ENCODE measurements at regions not wholly inside any gene's neighbourhood (a gene's known extent, or its start where the extent isn't known, plus 50 kb on each side); places are given as distances from the start of the nearest gene placed in this dataset.

DNA sequence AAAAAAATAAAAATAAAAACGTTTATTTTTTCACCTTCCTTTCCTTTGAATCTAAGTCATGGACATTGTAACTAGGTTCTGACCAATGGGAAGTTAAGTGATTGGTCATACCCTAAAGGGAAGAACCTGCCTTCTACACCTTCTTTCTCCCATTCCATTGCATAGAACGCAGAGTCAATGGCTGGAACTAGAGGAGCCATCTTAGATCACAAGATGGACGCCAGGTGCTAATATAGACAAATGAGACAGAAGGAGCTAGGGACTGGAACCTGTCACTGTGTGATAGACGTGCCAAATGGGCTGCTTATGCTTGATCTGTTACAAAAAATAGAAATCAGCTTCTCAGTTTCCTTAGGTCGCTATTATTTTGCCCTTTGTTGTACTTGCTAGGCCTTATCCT, 606.6 kb downstream of the MED13L start:
- TF ChIP-seq, protein P1, sequence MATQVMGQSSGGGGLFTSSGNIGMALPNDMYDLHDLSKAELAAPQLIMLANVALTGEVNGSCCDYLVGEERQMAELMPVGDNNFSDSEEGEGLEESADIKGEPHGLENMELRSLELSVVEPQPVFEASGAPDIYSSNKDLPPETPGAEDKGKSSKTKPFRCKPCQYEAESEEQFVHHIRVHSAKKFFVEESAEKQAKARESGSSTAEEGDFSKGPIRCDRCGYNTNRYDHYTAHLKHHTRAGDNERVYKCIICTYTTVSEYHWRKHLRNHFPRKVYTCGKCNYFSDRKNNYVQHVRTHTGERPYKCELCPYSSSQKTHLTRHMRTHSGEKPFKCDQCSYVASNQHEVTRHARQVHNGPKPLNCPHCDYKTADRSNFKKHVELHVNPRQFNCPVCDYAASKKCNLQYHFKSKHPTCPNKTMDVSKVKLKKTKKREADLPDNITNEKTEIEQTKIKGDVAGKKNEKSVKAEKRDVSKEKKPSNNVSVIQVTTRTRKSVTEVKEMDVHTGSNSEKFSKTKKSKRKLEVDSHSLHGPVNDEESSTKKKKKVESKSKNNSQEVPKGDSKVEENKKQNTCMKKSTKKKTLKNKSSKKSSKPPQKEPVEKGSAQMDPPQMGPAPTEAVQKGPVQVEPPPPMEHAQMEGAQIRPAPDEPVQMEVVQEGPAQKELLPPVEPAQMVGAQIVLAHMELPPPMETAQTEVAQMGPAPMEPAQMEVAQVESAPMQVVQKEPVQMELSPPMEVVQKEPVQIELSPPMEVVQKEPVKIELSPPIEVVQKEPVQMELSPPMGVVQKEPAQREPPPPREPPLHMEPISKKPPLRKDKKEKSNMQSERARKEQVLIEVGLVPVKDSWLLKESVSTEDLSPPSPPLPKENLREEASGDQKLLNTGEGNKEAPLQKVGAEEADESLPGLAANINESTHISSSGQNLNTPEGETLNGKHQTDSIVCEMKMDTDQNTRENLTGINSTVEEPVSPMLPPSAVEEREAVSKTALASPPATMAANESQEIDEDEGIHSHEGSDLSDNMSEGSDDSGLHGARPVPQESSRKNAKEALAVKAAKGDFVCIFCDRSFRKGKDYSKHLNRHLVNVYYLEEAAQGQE (IDR thresholded peaks at IDR 0.05; ENCODE audit: low read depth, low read length) = no peak
- TF ChIP-seq SMC3 (IDR thresholded peaks at IDR 0.05; ENCODE audit: low read depth, low read length) (no peak), YY1 (IDR thresholded peaks at IDR 0.05; ENCODE audit: low read depth) (peak; percentile 28; the same call in 1 of the 2 replicates), MEF2A (IDR thresholded peaks at IDR 0.05; ENCODE audit: borderline replicate concordance, low read depth) (no peak), FOSL2 (IDR thresholded peaks at IDR 0.05; ENCODE audit: borderline replicate concordance, low read depth) (no peak), TCF12 (IDR thresholded peaks at IDR 0.05) (no peak), NFIC (IDR thresholded peaks at IDR 0.05; ENCODE audit: borderline replicate concordance) (no peak), ELF1 (IDR thresholded peaks at IDR 0.05) (no peak)
- TF ChIP-seq, protein P2, sequence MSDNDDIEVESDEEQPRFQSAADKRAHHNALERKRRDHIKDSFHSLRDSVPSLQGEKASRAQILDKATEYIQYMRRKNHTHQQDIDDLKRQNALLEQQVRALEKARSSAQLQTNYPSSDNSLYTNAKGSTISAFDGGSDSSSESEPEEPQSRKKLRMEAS (IDR thresholded peaks at IDR 0.05; ENCODE audit: low read depth) = no peak

DNA sequence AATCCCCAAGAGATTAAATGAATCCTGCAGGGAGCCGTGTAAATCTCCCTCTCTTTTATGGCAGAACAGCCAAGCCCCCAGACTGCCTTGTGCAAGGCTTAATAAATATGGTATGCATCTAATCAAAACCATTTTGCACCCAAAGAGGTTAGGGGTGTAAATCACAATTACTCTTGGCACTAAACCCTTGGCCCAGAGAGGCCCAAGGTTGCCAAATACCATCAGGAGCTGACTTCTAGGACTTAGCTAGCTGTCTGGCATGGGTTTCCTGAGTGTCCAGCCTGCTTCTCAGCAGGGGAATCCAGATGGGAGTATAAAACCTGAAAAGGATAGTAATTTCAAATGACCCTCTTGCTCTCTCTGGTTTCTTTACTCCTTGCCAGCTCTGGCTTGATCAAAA, 610.4 kb downstream of the MED13L start:
- Histone ChIP-seq H3K27me3 (ENCODE audit: insufficient read depth) (no peaks in the 10 kb centered on the region), H2AFZ (ENCODE audit: low read depth) (no peak overlapping the region), H3K27ac (ENCODE audit: low read depth in 2 of 2, low read length in 1 of 2) (no peak overlapping the region), H3K4me3 (ENCODE audit: low read depth in 2 of 2, low read length in 1 of 2) (no peak overlapping the region), H4K20me1 (ENCODE audit: insufficient read depth) (no peaks in the 10 kb centered on the region), H3K36me3 (replicated peaks in 1 of 2; ENCODE audit: control insufficient read depth in 1 of 2, insufficient read depth in 2 of 2, low read length in 1 of 2) (no peaks in the 10 kb centered on the region), H3K4me2 (no peak overlapping the region), H3K9ac (no peak overlapping the region), H3K4me1 (ENCODE audit: control insufficient read depth in 1 of 2, insufficient read depth in 2 of 2, low read depth in 1 of 2, low read length in 1 of 2) (no peaks in the 10 kb centered on the region), H3F3A (replicated peaks; ENCODE audit: insufficient read depth) (no peaks in the 10 kb centered on the region), H3K79me2 (ENCODE audit: insufficient read depth) (no peaks in the 10 kb centered on the region), H3K9me3 (no peaks in the 10 kb centered on the region), H3K9me2 (no peaks in the 10 kb centered on the region)
- WGBS (ENCODE audit: low lambda C conversion rate) = 8% methylated on average over 1 of the region's 1 CpG
- TF ChIP-seq, protein P2 (IDR thresholded peaks at IDR 0.05; ENCODE audit: low read depth) = no peak
- no peak for TF ChIP-seq RFX5 (IDR thresholded peaks at IDR 0.05; ENCODE audit: low read length)
- TF ChIP-seq USF2 (IDR thresholded peaks at IDR 0.05; ENCODE audit: borderline replicate concordance, low read depth, low read length) = no peak
- no peak for TF ChIP-seq FOXJ3 (CRISPR knock-in tag; IDR thresholded peaks at IDR 0.05)
- TF ChIP-seq, protein P3, sequence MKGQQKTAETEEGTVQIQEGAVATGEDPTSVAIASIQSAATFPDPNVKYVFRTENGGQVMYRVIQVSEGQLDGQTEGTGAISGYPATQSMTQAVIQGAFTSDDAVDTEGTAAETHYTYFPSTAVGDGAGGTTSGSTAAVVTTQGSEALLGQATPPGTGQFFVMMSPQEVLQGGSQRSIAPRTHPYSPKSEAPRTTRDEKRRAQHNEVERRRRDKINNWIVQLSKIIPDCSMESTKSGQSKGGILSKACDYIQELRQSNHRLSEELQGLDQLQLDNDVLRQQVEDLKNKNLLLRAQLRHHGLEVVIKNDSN (IDR thresholded peaks at IDR 0.05; ENCODE audit: borderline replicate concordance, low read depth) = no peak
- TF ChIP-seq CHD2 (IDR thresholded peaks at IDR 0.05; ENCODE audit: low read length, partially characterized antibody) = no peak
- TF ChIP-seq ELF1 (IDR thresholded peaks at IDR 0.05) = no peak
- TF ChIP-seq SIN3A (IDR thresholded peaks at IDR 0.05; ENCODE audit: borderline replicate concordance, low read depth, low read length) = no peak
- TF ChIP-seq TAF1 (IDR thresholded peaks at IDR 0.05; ENCODE audit: borderline replicate concordance, low read depth, low read length) = no peak
- POLR2A ChIA-PET = no interaction called here
- DNase-seq = no peak
- CTCF ChIA-PET = no interaction called here

More for the DNA sequence above, 606.6 kb downstream of the MED13L start:
- Histone ChIP-seq H3K9ac (no peak overlapping the region), H3K4me2 (no peak overlapping the region), H3K79me2 (ENCODE audit: insufficient read depth) (no peaks in the 10 kb centered on the region), H3F3A (replicated peaks; ENCODE audit: insufficient read depth) (no peaks in the 10 kb centered on the region), H2AFZ (ENCODE audit: low read depth) (no peak overlapping the region), H3K27me3 (ENCODE audit: insufficient read depth) (no peaks in the 10 kb centered on the region), H3K4me3 (ENCODE audit: low read depth in 2 of 2, low read length in 1 of 2) (no peak overlapping the region), H4K20me1 (ENCODE audit: insufficient read depth) (no peaks in the 10 kb centered on the region), H3K9me2 (no peaks in the 10 kb centered on the region), H3K27ac (ENCODE audit: low read depth in 2 of 2, low read length in 1 of 2) (no peak overlapping the region), H3K36me3 (replicated peaks in 1 of 2; ENCODE audit: control insufficient read depth in 1 of 2, insufficient read depth in 2 of 2, low read length in 1 of 2) (no peaks in the 10 kb centered on the region), H3K4me1 (ENCODE audit: control insufficient read depth in 1 of 2, insufficient read depth in 2 of 2, low read depth in 1 of 2, low read length in 1 of 2) (no peaks in the 10 kb centered on the region), H3K9me3 (no peaks in the 10 kb centered on the region)
- 15% methylated on average over 5 of the region's 5 CpGs for WGBS (ENCODE audit: low lambda C conversion rate)
- ChIA-PET CTCF (interaction anchor here (0.9 kb wide), 1 partner anchor 14 kb away, joined by 3 read pairs; no protein-coding TSS in a partner anchor), POLR2A (no interaction called here)
- no peak for DNase-seq

Data from SK-N-SH (cell line).